Testis (tissue), 2 donors: ENCODE measurements at regions not wholly inside any gene's neighbourhood (a gene's known extent, or its start where the extent isn't known, plus 50 kb on each side); places are given as distances from the start of the nearest gene placed in this dataset.

Source experiments
- CTCF ChIP-seq, 3 experiments: fragments of 450-650 bp in 2 of 3; fragments of 200-600 bp in 1 of 3; sonication (generic) in 1 of 3; IDR thresholded peaks; one replicate each; pipeline ENCODE4 v1.5.1; 2016 to 2019; ENCODE audit warnings: antibody characterized with exemption in 3 of 3, mild to moderate bottlenecking in 2 of 3, moderate library complexity in 1 of 3
- POLR2A ChIP-seq: fragments of 450-650 bp; IDR thresholded peaks from one replicate; pipeline ENCODE4 v1.6.1; 2017; ENCODE audit warnings: antibody characterized with exemption, mild to moderate bottlenecking, moderate library complexity

GRCh38 chr15:66901336-66902100 is 163.9 kb upstream of the SMAD3 start:
- no peak for TF ChIP-seq POLR2A
- TF ChIP-seq CTCF (IDR thresholded peaks at IDR 0.05), result no peak
